ENCODE measurements at regions not wholly inside any gene's neighbourhood (a gene's known extent, or its start where the extent isn't known, plus 50 kb on each side); places are given as distances from the start of the nearest gene placed in this dataset.

DNA sequence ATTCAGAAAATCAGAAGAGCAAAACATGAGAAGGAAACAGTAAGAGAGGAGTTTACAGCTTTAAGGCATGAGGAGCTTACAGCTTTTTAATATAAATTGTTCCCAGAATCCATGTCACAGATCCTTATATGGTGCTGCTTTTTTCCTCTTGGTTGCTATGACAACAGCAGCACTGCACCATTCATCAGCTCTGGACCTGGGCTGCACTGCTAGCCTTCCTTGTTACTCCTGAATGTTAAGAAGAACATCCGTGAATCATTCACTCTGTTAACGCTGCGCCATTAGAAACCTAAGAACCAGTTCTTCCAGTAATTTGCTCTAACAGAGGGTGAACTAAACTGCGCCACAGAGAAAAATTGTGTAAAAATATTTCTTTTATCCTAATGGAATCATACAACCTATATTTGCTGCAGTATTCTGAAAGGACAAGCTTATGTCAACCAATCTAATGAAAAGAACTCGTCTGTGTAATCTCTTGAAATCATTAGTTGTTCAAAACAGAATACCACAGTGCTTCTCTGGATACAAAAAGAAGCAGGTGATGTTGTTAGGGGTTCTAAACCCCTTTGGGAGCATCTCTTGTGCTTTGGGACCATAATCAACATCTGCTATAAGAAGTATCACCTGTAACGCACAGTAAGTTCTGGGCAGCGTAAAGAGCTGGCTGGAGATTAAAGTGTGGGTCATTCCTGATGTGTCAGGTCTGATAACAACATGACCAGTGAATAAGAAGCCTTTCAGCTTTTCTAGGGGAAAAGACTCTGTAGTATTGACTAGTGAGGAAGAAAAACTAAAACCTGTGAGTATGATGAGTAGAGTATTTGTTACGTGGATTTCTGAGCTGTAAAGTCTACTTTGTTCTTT lies 151.2 kb downstream of the TANC2 start:
- TF ChIP-seq POLR2AphosphoS5 (IDR thresholded peaks at IDR 0.05; ENCODE audit: low read depth) (no peak), EZH2 (IDR thresholded peaks at IDR 0.05; ENCODE audit: low read depth, unreplicated experiment) (no peak), NANOG (IDR thresholded peaks at IDR 0.05; ENCODE audit: borderline replicate concordance) (no peak), EZH2phosphoT487 (IDR thresholded peaks at IDR 0.05; ENCODE audit: unreplicated experiment) (no peak)
- TF ChIP-seq, protein P1, sequence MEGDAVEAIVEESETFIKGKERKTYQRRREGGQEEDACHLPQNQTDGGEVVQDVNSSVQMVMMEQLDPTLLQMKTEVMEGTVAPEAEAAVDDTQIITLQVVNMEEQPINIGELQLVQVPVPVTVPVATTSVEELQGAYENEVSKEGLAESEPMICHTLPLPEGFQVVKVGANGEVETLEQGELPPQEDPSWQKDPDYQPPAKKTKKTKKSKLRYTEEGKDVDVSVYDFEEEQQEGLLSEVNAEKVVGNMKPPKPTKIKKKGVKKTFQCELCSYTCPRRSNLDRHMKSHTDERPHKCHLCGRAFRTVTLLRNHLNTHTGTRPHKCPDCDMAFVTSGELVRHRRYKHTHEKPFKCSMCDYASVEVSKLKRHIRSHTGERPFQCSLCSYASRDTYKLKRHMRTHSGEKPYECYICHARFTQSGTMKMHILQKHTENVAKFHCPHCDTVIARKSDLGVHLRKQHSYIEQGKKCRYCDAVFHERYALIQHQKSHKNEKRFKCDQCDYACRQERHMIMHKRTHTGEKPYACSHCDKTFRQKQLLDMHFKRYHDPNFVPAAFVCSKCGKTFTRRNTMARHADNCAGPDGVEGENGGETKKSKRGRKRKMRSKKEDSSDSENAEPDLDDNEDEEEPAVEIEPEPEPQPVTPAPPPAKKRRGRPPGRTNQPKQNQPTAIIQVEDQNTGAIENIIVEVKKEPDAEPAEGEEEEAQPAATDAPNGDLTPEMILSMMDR (conservative IDR thresholded peaks at IDR 0.05; ENCODE audit: low read depth in 2 of 2): no peak
- TF ChIP-seq, protein P2, sequence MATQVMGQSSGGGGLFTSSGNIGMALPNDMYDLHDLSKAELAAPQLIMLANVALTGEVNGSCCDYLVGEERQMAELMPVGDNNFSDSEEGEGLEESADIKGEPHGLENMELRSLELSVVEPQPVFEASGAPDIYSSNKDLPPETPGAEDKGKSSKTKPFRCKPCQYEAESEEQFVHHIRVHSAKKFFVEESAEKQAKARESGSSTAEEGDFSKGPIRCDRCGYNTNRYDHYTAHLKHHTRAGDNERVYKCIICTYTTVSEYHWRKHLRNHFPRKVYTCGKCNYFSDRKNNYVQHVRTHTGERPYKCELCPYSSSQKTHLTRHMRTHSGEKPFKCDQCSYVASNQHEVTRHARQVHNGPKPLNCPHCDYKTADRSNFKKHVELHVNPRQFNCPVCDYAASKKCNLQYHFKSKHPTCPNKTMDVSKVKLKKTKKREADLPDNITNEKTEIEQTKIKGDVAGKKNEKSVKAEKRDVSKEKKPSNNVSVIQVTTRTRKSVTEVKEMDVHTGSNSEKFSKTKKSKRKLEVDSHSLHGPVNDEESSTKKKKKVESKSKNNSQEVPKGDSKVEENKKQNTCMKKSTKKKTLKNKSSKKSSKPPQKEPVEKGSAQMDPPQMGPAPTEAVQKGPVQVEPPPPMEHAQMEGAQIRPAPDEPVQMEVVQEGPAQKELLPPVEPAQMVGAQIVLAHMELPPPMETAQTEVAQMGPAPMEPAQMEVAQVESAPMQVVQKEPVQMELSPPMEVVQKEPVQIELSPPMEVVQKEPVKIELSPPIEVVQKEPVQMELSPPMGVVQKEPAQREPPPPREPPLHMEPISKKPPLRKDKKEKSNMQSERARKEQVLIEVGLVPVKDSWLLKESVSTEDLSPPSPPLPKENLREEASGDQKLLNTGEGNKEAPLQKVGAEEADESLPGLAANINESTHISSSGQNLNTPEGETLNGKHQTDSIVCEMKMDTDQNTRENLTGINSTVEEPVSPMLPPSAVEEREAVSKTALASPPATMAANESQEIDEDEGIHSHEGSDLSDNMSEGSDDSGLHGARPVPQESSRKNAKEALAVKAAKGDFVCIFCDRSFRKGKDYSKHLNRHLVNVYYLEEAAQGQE (IDR thresholded peaks at IDR 0.05; ENCODE audit: unreplicated experiment): no peak
